PC-3 (cell line): ENCODE measurements at regions not wholly inside any gene's neighbourhood (a gene's known extent, or its start where the extent isn't known, plus 50 kb on each side); places are given as distances from the start of the nearest gene placed in this dataset.

Source experiments
- ATAC-seq: fragments of 200-7000 bp; cut with Tn5 transposase; 2 replicates; pipeline ENCODE4 v1.9.1; 2020; ENCODE audit warnings: mild to moderate bottlenecking, moderate library complexity
- BruUV-seq: library from RNA; stranded (reverse); fragments of 400-500 nt; replicated peaks from 2 replicates; lab custom pipeline; 2021; lab: Mats Ljungman, UMichigan
- CTCF ChIA-PET: fragments of 300-600 bp; sonication (Branson Sonifier 250); formaldehyde crosslinking; loops from one replicate; lab custom pipeline; 2022; ENCODE audit warnings: antibody characterized with exemption; lab: Charles Lee
- POLR2A ChIA-PET: fragments of 300-600 bp; sonication (Branson Sonifier 250); formaldehyde crosslinking; loops from one replicate; lab custom pipeline; 2022; ENCODE audit warnings: antibody characterized with exemption; ENCODE audit not compliant: unreplicated experiment; lab: Charles Lee
- DNase-seq: peaks from one replicate; pipeline ENCODE4 v3.0.0-alpha.2; 2015
- H2AFZ ChIP-seq: fragments of 300-600 bp; sonication (generic); 2 replicates; pipeline ENCODE4 v1.6.0; 2016; ENCODE audit warnings: antibody characterized with exemption, low read length
- H3F3A ChIP-seq: fragments of 300-600 bp; sonication (generic); one replicate; pipeline ENCODE4 v1.6.0; 2017; ENCODE audit warnings: antibody characterized with exemption, low read length, control low read depth, mild to moderate bottlenecking; ENCODE audit not compliant: unreplicated experiment
- H3K27ac ChIP-seq: fragments of 300-600 bp; sonication (generic); 2 replicates; pipeline ENCODE4 v1.5.1; 2016; ENCODE audit warnings: mild to moderate bottlenecking, low read length
- H3K27me3 ChIP-seq: fragments of 300-600 bp; sonication (generic); 2 replicates; pipeline ENCODE4 v1.6.1; 2016; ENCODE audit warnings: low read length, mixed read lengths
- H3K36me3 ChIP-seq: fragments of 300-600 bp; sonication (generic); 2 replicates; pipeline ENCODE4 v1.6.1; 2016; ENCODE audit warnings: low read depth, mixed run types, low read length, mixed read lengths
- H3K4me1 ChIP-seq: fragments of 300-600 bp; sonication (generic); 2 replicates; pipeline ENCODE4 v1.5.1; 2016; ENCODE audit warnings: low read length; ENCODE audit not compliant: insufficient read depth
- H3K4me2 ChIP-seq: fragments of 300-600 bp; sonication (generic); 2 replicates; pipeline ENCODE4 v1.6.0; 2016; ENCODE audit warnings: low read length
- H3K4me3 ChIP-seq: fragments of 300-600 bp; sonication (generic); 2 replicates; pipeline ENCODE4 v1.5.1; 2016; ENCODE audit warnings: mild to moderate bottlenecking, low read length, mixed read lengths
- H3K79me2 ChIP-seq: fragments of 300-600 bp; sonication (generic); 2 replicates; pipeline ENCODE4 v1.6.1; 2017; ENCODE audit warnings: low read length, mixed read lengths
- H3K9ac ChIP-seq: fragments of 300-600 bp; sonication (generic); 2 replicates; pipeline ENCODE4 v1.6.0; 2016; ENCODE audit warnings: mild to moderate bottlenecking, low read length
- H3K9me2 ChIP-seq: fragments of 300-600 bp; sonication (generic); replicated peaks from 2 replicates; pipeline ENCODE4 v1.6.1; 2016; ENCODE audit warnings: mixed run types, low read length, mixed read lengths
- H3K9me3 ChIP-seq: fragments of 300-600 bp; sonication (generic); 2 replicates; pipeline ENCODE4 v1.6.1; 2016; ENCODE audit warnings: low read length, mixed read lengths
- H4K20me1 ChIP-seq: fragments of 300-600 bp; sonication (generic); 2 replicates; pipeline ENCODE4 v1.6.1; 2016; ENCODE audit warnings: low read length, mixed read lengths
- CTCF ChIP-seq: fragments of 300-600 bp; sonication (generic); conservative IDR thresholded peaks from 2 replicates; pipeline ENCODE4 v1.5.1; 2017; ENCODE audit warnings: antibody characterized with exemption, low read depth, mild to moderate bottlenecking, low read length
- EZH2 ChIP-seq: fragments of 300-600 bp; sonication (generic); IDR thresholded peaks from one replicate; pipeline ENCODE4 v1.6.1; 2017; ENCODE audit warnings: antibody characterized with exemption, mild to moderate bottlenecking, low read length; ENCODE audit not compliant: unreplicated experiment
- EZH2phosphoT487 ChIP-seq: fragments of 300-600 bp; sonication (generic); IDR thresholded peaks from 2 replicates; pipeline ENCODE4 v1.6.1; 2018; ENCODE audit warnings: mild to moderate bottlenecking, antibody characterized with exemption, low read length, borderline replicate concordance
- intact Hi-C: fragments of 100-400 bp; cut with micrococcal nuclease; formaldehyde crosslinking; loops from 2 replicates; pipeline ENCODE4 v1.9.0; 2023

GRCh38 chr14:34243001-34243400 lies 219.0 kb downstream of the SPTSSA start:
- no peaks in the 10 kb centered on the region for H3K9me2 ChIP-seq
- ChIA-PET POLR2A (no interaction called here), CTCF (no interaction called here)
- no peak overlapping the region for H3K4me2 ChIP-seq
- no peak overlapping the region for H3K9ac ChIP-seq
- intact Hi-C loops, result no loop called here
- no peaks in the 10 kb centered on the region for H3F3A ChIP-seq
- no TSS peak for BruUV-seq
- no peak overlapping the region for H3K4me3 ChIP-seq
- no peaks in the 10 kb centered on the region for H3K79me2 ChIP-seq
- H3K27me3 ChIP-seq, result no peaks in the 10 kb centered on the region
- no peak overlapping the region for H2AFZ ChIP-seq
- peaks cover 5% of the 10 kb centered on the region for H3K4me1 ChIP-seq
- DNase-seq, result no peak
- no peak for ATAC-seq
- no peak overlapping the region for H3K27ac ChIP-seq
- no peak for TF ChIP-seq EZH2
- no peak for TF ChIP-seq CTCF
- TF ChIP-seq EZH2phosphoT487, result no peak
- H3K9me3 ChIP-seq, result no peaks in the 10 kb centered on the region
- H3K36me3 ChIP-seq, result no peaks in the 10 kb centered on the region
- no peaks in the 10 kb centered on the region for H4K20me1 ChIP-seq

GRCh38 chr14:34241185-34241711 lies 220.8 kb downstream of the SPTSSA start:
- CTCF ChIA-PET, result interaction anchor here (0.6 kb wide), 1 partner anchor 82 kb away, joined by 4 read pairs; no protein-coding TSS in a partner anchor
- Histone ChIP-seq H3K9me2 (no peaks in the 10 kb centered on the region), H3K9me3 (no peaks in the 10 kb centered on the region), H3K79me2 (no peaks in the 10 kb centered on the region), H3K4me3 (no peak overlapping the region), H3K36me3 (no peaks in the 10 kb centered on the region), H2AFZ (no peak overlapping the region), H3F3A (no peaks in the 10 kb centered on the region), H3K27ac (no peak overlapping the region), H3K4me1 (peaks cover 20% of the 10 kb centered on the region), H4K20me1 (no peaks in the 10 kb centered on the region), H3K9ac (no peak overlapping the region), H3K27me3 (no peaks in the 10 kb centered on the region), H3K4me2 (no peak overlapping the region)
- TF ChIP-seq CTCF (no peak), EZH2 (no peak), EZH2phosphoT487 (no peak)
- ATAC-seq, result no peak
- no TSS peak for BruUV-seq
- POLR2A ChIA-PET, result interaction anchor here (0.5 kb wide), 1 partner anchor 246 kb away, joined by 5 read pairs; no protein-coding TSS in a partner anchor
- no peak for DNase-seq
- intact Hi-C loops, result no loop called here

GRCh38 chr14:34238610-34239009 lies 223.4 kb downstream of the SPTSSA start:
- H3K9me2 ChIP-seq, result no peaks in the 10 kb centered on the region
- ChIA-PET CTCF (no interaction called here), POLR2A (no interaction called here)
- no peak overlapping the region for H3K9ac ChIP-seq
- TF ChIP-seq EZH2phosphoT487, result no peak
- TF ChIP-seq EZH2, result no peak
- TF ChIP-seq CTCF, result no peak
- H3K36me3 ChIP-seq, result no peaks in the 10 kb centered on the region
- H4K20me1 ChIP-seq, result no peaks in the 10 kb centered on the region
- no peak overlapping the region for H3K4me3 ChIP-seq
- no peak overlapping the region for H3K4me2 ChIP-seq
- no peak overlapping the region for H3K27ac ChIP-seq
- no peak for DNase-seq
- no TSS peak for BruUV-seq
- no peaks in the 10 kb centered on the region for H3K9me3 ChIP-seq
- H3F3A ChIP-seq, result no peaks in the 10 kb centered on the region
- peaks cover 25% of the 10 kb centered on the region for H3K4me1 ChIP-seq
- intact Hi-C loops, result loop anchor here (10.0 kb wide), 1 partner anchor 256 kb away; no protein-coding TSS in a partner anchor
- no peak for ATAC-seq
- H3K27me3 ChIP-seq, result no peaks in the 10 kb centered on the region
- no peaks in the 10 kb centered on the region for H3K79me2 ChIP-seq
- H2AFZ ChIP-seq, result no peak overlapping the region
